MG63 (cell line): ENCODE measurements at regions not wholly inside any gene's neighbourhood (a gene's known extent, or its start where the extent isn't known, plus 50 kb on each side); places are given as distances from the start of the nearest gene placed in this dataset.

Source experiments
- DNase-seq: peaks from one replicate; pipeline ENCODE4 v3.0.0-alpha.2; 2020
- H3K27me3 ChIP-seq: fragments of 250-450 bp; sonication (Bioruptor Pico); 2 replicates; pipeline ENCODE4 v1.5.1; 2020; ENCODE audit warnings: mild to moderate bottlenecking, moderate library complexity
- H3K36me3 ChIP-seq: fragments of 250-450 bp; sonication (Bioruptor Pico); 2 replicates; pipeline ENCODE4 v1.5.1; 2020; ENCODE audit warnings: mild to moderate bottlenecking, moderate library complexity
- H3K4me3 ChIP-seq: fragments of 250-450 bp; sonication (Bioruptor Pico); 2 replicates; pipeline ENCODE4 v1.5.1; 2020; ENCODE audit warnings: mild to moderate bottlenecking, moderate library complexity
- H3K9me3 ChIP-seq: fragments of 250-450 bp; sonication (Bioruptor Pico); 2 replicates; pipeline ENCODE4 v1.5.1; 2020; ENCODE audit warnings: mild to moderate bottlenecking, moderate library complexity

DNA sequence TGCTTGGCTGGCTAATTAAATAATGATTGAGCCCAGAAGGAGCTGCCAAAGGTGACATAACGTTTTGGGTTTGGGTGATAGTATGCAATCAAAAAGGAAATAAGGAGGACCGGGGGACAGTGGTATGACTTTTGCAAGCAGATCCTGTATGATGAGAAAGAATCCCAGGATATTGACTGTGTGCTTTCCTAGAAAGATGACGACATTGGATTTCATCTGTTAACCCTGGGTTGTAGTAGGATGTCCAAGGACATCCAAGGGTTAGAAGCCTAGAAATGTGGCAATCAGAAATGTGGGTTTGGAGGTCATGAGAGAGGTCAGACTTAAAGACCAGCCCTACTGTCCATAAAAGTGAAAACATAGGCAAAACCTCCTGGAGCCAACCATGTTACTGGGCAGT is 50.3 kb upstream of the HMHB1 start:
- DNase-seq: no peak
- Histone ChIP-seq H3K4me3 (no peak overlapping the region), H3K36me3 (no peaks in the 10 kb centered on the region), H3K9me3 (no peaks in the 10 kb centered on the region), H3K27me3 (no peaks in the 10 kb centered on the region)

- peaks cover 3% of the 10 kb centered on the region; the same call in 1 of the 2 replicates for H3K9me3 ChIP-seq
- H3K36me3 ChIP-seq: no peaks in the 10 kb centered on the region
- no peak overlapping the region for H3K4me3 ChIP-seq
- DNase-seq: no peak
- no peaks in the 10 kb centered on the region for H3K27me3 ChIP-seq
These were observed 51.2 kb upstream of the HMHB1 start for GRCh38 chr5:143760755-143761154.

DNA sequence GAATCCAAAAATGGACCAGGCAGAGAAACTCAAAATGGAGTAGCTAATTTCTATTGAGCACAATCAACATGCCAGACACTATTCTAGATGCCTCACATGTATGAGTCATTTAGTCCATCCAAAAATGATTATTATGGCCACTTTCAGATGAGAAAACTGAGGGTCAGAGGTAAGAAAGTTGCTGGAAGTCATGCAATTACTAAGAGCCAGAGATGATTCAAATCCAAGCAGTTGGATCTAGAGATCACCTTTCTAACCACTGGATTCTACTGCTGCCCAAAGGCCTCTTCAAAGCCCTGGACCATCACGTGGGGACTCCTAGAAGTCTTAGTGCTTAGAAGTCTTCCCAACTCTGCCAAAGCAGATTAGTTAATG is 51.8 kb upstream of the HMHB1 start:
- peaks cover 3% of the 10 kb centered on the region; the same call in 1 of the 2 replicates for H3K9me3 ChIP-seq
- no peaks in the 10 kb centered on the region for H3K36me3 ChIP-seq
- H3K4me3 ChIP-seq: no peak overlapping the region
- no peaks in the 10 kb centered on the region for H3K27me3 ChIP-seq
- DNase-seq: no peak

- H3K27me3 ChIP-seq: no peaks in the 10 kb centered on the region
- H3K4me3 ChIP-seq: no peak overlapping the region
- no peaks in the 10 kb centered on the region for H3K36me3 ChIP-seq
- DNase-seq: no peak
- peaks cover 3% of the 10 kb centered on the region; the same call in 1 of the 2 replicates for H3K9me3 ChIP-seq
These were observed 52.4 kb upstream of the HMHB1 start for GRCh38 chr5:143759396-143760130.

- Histone ChIP-seq H3K36me3 (no peaks in the 10 kb centered on the region), H3K4me3 (no peak overlapping the region), H3K9me3 (peaks cover 3% of the 10 kb centered on the region; the same call in 1 of the 2 replicates), H3K27me3 (no peaks in the 10 kb centered on the region)
- DNase-seq: no peak
These were observed 53.2 kb upstream of the HMHB1 start for GRCh38 chr5:143758750-143759149.

DNA sequence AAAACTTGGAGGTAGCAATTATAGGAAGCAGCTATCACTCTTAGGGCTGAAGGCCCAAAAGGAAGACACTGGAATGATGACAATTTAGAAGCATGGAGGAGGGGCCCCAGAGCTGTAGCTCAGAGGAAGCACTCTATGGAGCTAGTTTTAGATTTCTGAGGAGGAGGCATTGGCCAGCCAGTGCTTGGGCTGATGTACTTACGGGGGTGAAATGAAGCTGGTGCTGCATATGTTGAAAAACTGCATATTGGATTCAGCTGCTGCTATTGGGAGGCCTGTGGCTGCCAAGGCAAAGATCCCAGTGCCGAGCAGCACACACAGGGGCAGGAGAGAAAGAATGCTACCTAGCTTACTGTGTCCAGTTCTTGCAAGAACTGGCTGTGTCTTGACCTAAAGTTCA is 53.9 kb upstream of the HMHB1 start:
- Histone ChIP-seq H3K27me3 (no peaks in the 10 kb centered on the region), H3K4me3 (no peak overlapping the region), H3K36me3 (no peaks in the 10 kb centered on the region), H3K9me3 (peaks cover 3% of the 10 kb centered on the region; the same call in 1 of the 2 replicates)
- no peak for DNase-seq

DNA sequence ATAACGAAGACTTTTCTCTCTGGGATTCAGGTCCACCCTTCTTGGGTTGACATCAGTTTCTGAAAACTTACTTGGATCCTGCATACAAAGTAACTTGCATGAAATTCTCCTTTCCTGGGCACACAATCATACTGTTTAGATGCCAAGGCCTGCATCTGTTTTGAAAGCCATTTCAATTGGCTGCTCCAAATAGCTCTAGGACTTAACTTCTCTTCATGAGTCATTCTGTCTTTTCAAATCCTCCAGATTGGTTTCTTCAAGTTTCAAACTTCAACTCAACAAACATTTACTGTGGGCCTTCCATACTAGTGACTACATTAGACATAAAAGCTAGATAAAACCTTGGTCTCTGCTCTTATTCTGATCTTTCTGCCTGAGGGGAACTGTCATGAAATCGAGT is 54.8 kb upstream of the HMHB1 start:
- Histone ChIP-seq H3K4me3 (no peak overlapping the region), H3K27me3 (no peaks in the 10 kb centered on the region), H3K9me3 (peaks cover 3% of the 10 kb centered on the region; the same call in 1 of the 2 replicates), H3K36me3 (no peaks in the 10 kb centered on the region)
- DNase-seq: no peak

DNA sequence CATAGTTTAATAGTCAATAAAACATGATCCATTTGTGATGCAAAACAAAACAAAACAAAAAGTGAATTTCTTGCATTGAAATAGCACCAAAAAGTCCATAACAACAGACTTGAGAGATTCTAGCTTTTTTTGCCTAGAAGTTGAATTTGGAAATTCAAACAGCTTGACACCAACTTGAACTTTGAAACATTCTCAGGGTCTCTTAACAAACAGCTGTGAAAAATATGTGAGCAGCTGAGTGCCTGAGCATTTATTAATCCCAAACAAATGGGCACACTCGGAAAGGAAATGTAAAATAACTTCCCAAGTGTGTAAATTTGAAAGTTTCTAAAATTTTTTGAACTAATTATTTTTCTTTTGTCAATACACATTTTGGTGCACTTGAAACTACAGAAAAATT is 56.0 kb upstream of the HMHB1 start:
- Histone ChIP-seq H3K9me3 (peaks cover 3% of the 10 kb centered on the region; the same call in 1 of the 2 replicates), H3K4me3 (no peak overlapping the region), H3K27me3 (no peaks in the 10 kb centered on the region), H3K36me3 (no peaks in the 10 kb centered on the region)
- no peak for DNase-seq

DNA sequence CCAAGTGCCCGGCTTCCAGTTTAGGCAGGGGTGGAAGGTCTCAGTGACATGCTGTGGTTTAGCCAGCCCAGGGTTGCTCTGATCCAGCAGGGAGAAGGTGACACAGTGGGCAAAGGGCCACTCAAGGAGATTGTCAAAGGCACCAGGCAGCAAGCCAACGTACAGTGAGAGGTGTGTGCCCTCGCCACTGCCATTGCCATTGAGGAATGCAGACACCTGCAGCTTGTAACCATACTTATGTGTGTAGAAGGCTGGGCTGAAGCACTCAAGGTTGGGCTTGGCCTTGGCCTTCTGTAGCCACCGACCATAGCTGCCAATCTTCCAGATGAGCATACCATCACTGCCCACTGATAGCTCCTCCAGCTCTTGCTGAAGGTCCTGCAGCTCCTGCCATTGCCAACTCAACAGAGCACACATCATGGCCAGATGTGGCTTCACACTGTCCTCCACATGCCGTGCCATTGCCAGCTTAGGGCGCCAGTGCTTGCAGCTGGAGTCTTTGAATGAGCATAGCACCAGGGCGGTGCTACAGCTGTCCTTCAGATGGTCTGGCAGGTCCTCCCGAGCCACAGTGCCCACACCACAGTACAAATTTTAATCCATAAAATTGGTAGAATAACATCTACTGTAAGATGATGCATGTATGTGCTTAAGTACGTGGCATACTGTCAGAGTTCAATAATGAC is 59.7 kb upstream of the HMHB1 start:
- no peak for DNase-seq
- Histone ChIP-seq H3K4me3 (no peak overlapping the region), H3K9me3 (peaks cover 7% of the 10 kb centered on the region), H3K27me3 (no peaks in the 10 kb centered on the region), H3K36me3 (no peaks in the 10 kb centered on the region)

GRCh38 chr5:143751342-143751741 is 60.6 kb upstream of the HMHB1 start:
- no peaks in the 10 kb centered on the region for H3K36me3 ChIP-seq
- no peak for DNase-seq
- H3K4me3 ChIP-seq: no peak overlapping the region
- no peaks in the 10 kb centered on the region for H3K27me3 ChIP-seq
- H3K9me3 ChIP-seq: peaks cover 7% of the 10 kb centered on the region

DNA sequence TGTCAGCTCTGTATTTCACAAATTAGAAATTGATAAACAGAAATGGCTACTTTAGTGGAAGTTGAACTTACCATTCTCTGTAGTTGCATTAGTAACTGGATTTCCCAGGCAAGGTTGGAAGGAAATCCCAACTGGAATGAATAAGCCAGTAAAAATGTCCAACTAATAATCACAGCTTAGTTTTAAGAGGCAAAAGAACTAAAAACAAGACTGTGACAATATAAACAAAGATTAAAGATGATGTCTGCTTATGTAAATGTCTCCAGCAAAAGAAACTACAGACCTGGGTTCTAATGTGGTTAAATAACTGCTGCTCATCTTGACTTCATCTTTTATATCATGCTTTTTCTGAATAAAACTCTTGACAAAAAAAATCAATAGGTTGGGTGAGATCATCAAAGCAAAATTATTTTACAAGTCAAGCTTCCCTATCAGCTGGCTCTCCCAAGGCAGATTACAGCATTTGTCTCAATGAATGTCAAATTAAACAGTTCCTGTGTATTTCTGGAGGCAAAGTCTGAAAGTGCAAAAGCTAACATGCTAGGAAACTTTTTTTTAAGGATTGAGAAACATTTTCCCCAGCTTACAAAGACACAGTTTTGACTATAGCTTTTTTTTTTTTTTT is 62.3 kb upstream of the HMHB1 start:
- Histone ChIP-seq H3K36me3 (no peaks in the 10 kb centered on the region), H3K4me3 (no peak overlapping the region), H3K27me3 (no peaks in the 10 kb centered on the region), H3K9me3 (peaks cover 5% of the 10 kb centered on the region; the same call in 1 of the 2 replicates)
- DNase-seq: no peak

- Histone ChIP-seq H3K27me3 (no peaks in the 10 kb centered on the region), H3K9me3 (peaks cover 5% of the 10 kb centered on the region; the same call in 1 of the 2 replicates), H3K36me3 (no peaks in the 10 kb centered on the region), H3K4me3 (no peak overlapping the region)
- no peak for DNase-seq
These were observed 63.4 kb upstream of the HMHB1 start for GRCh38 chr5:143748516-143748915.

DNA sequence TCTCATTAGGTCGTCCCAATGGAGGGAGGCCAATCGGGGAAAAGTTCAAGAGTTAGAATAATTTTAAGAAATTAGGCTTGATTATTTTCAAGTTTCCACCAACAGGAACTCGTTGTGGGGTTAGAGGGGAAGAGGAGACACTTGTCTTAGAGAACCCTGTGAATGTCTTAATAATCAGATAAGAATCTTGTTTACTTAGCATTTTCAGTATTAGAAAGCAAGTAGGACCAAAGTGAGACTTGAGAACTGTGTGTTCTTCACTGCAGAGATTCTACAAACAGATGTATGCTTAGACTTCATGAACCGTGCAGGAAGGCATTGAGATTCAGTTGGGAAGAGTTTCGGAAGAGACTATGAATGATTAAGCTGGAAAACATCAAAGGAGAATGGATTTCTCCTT is 69.0 kb upstream of the HMHB1 start:
- DNase-seq: no peak
- H3K27me3 ChIP-seq: no peaks in the 10 kb centered on the region
- H3K4me3 ChIP-seq: no peak overlapping the region
- no peaks in the 10 kb centered on the region for H3K36me3 ChIP-seq
- H3K9me3 ChIP-seq: no peaks in the 10 kb centered on the region

GRCh38 chr5:143741421-143741820 is 70.5 kb upstream of the HMHB1 start:
- no peaks in the 10 kb centered on the region for H3K9me3 ChIP-seq
- H3K4me3 ChIP-seq: no peak overlapping the region

DNA sequence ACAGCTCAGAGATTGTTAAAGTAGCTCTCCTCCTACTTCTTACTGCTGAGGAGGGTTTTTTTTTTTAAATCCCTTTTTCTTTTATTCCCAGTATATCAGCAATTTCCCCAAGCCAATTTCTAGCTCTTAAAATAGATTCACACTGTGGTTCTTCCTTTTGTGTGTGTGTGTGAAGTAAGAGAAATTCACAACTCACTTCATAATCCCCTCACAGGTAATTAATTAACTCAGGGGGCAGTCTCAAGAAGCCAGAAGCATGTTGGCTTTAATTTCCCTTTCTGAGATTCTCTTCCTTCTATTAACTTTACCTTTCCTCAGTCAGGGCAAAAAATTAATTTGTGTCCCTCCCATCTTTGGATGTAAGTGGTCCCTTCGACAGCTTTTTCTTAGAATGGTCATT is 71.0 kb upstream of the HMHB1 start:
- Histone ChIP-seq H3K27me3 (no peaks in the 10 kb centered on the region), H3K36me3 (no peaks in the 10 kb centered on the region), H3K9me3 (no peaks in the 10 kb centered on the region), H3K4me3 (no peak overlapping the region)
- no peak for DNase-seq

More at GRCh38 chr5:143741421-143741820, 70.5 kb upstream of the HMHB1 start:
- no peak for DNase-seq
- no peaks in the 10 kb centered on the region for H3K27me3 ChIP-seq
- no peaks in the 10 kb centered on the region for H3K36me3 ChIP-seq

DNA sequence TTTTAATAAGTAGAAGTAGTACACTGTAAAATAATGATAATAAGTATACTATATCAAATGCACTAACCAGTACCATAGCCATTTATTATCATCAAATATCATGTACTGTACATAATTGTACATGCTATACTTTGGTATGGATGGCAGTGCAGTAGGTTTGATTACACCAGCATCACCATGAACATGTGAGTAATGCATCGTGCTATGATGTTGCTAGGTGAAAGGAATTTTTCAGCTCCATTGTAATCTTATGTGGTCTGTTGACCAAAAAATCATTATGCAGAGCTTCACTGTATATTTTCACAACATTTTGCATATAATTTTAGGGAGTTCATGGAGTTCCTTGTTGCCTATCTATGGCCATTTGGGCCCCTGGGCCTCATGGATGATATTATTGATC is 72.2 kb upstream of the HMHB1 start:
- no peaks in the 10 kb centered on the region for H3K27me3 ChIP-seq
- no peaks in the 10 kb centered on the region for H3K9me3 ChIP-seq
- no peaks in the 10 kb centered on the region for H3K36me3 ChIP-seq
- no peak overlapping the region for H3K4me3 ChIP-seq
- DNase-seq: no peak
